Stimulated activated CD4-positive, alpha-beta T cell treated with anti-CD3 and anti-CD28 coated beads, Interleukin-4, amount 100 ng/mL, for 48 hours (primary cell): ENCODE measurements at regions not wholly inside any gene's neighbourhood (a gene's known extent, or its start where the extent isn't known, plus 50 kb on each side); places are given as distances from the start of the nearest gene placed in this dataset.

Source experiments
- DNase-seq, 2 donors: peaks; one replicate each; pipeline ENCODE4 v3.0.0-alpha.2; 2020; ENCODE audit warnings: low read depth in 2 of 2

- DNase-seq, result no peak
These were observed 579.5 kb downstream of the PDCD6IP start for GRCh38 chr3:34377961-34378360.

GRCh38 chr3:34381243-34381642 lies 582.8 kb downstream of the PDCD6IP start:
- no peak for DNase-seq

GRCh38 chr3:34382859-34383258 lies 584.4 kb downstream of the PDCD6IP start:
- DNase-seq, result no peak

GRCh38 chr3:34386309-34386708 lies 587.9 kb downstream of the PDCD6IP start:
- DNase-seq, result no peak

- DNase-seq, result no peak
These were observed 589.6 kb downstream of the PDCD6IP start for GRCh38 chr3:34387826-34388564.

GRCh38 chr3:34388830-34389229 lies 590.4 kb downstream of the PDCD6IP start:
- DNase-seq, result no peak

- DNase-seq, result no peak
These were observed 596.7 kb downstream of the PDCD6IP start for GRCh38 chr3:34394978-34395748.

GRCh38 chr3:34396288-34396687 lies 597.9 kb downstream of the PDCD6IP start:
- no peak for DNase-seq

GRCh38 chr3:34396956-34397355 lies 598.5 kb downstream of the PDCD6IP start:
- no peak for DNase-seq

- DNase-seq, result no peak
These were observed 601.0 kb downstream of the PDCD6IP start for GRCh38 chr3:34399401-34399800.

- DNase-seq, result no peak
These were observed 606.7 kb downstream of the PDCD6IP start for GRCh38 chr3:34405159-34405558.

- no peak for DNase-seq
These were observed 608.9 kb downstream of the PDCD6IP start for GRCh38 chr3:34407281-34407680.

GRCh38 chr3:34408088-34408487 lies 609.7 kb downstream of the PDCD6IP start:
- DNase-seq, result no peak

GRCh38 chr3:34411596-34411995 lies 613.2 kb downstream of the PDCD6IP start:
- DNase-seq, result no peak

- no peak for DNase-seq
These were observed 621.4 kb downstream of the PDCD6IP start for GRCh38 chr3:34419801-34420200.

- DNase-seq, result no peak
These were observed 623.3 kb downstream of the PDCD6IP start for GRCh38 chr3:34421762-34422161.

- DNase-seq, result no peak
These were observed 641.4 kb downstream of the PDCD6IP start for GRCh38 chr3:34439796-34440195.

GRCh38 chr3:34444137-34444536 lies 645.7 kb downstream of the PDCD6IP start:
- DNase-seq, result no peak

GRCh38 chr3:34449305-34449704 lies 650.9 kb downstream of the PDCD6IP start:
- no peak for DNase-seq

- no peak for DNase-seq
These were observed 665.0 kb downstream of the PDCD6IP start for GRCh38 chr3:34463414-34463813.

- no peak for DNase-seq
These were observed 666.2 kb downstream of the PDCD6IP start for GRCh38 chr3:34464646-34465045.

GRCh38 chr3:34475851-34476250 lies 677.4 kb downstream of the PDCD6IP start:
- DNase-seq, result no peak

GRCh38 chr3:34483311-34483887 lies 685.0 kb downstream of the PDCD6IP start:
- DNase-seq, result no peak
